ENCODE measurements at regions not wholly inside any gene's neighbourhood (a gene's known extent, or its start where the extent isn't known, plus 50 kb on each side); places are given as distances from the start of the nearest gene placed in this dataset.

DNA sequence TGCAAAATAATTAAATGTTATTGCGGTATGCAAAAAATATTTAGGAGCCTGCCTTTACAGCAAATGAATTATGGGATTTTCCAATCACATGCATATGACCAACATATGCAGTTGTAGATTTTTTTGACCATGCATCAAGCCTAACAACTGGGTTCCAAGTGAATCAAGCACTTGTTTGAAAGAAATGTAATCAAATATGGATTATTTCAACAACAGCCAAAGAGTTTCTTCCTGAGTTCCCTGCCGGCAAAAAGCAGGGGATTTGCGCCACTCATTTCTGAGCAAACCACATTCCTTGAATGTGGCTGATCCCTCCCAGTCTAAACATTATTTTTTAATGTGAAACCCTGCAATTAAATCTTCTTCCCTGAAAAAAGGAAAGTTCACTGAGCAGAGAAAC lies 100.1 kb upstream of the ADTRP start:
- Histone ChIP-seq H3K9me3 (no peaks in the 10 kb centered on the region), H3K36me3 (no peaks in the 10 kb centered on the region), H3K27me3 (replicated peaks; ENCODE audit: insufficient read depth) (no peaks in the 10 kb centered on the region), H3K4me3 (no peak overlapping the region), H3K4me1 (ENCODE audit: control insufficient read depth in 1 of 2, low read depth in 2 of 2) (no peaks in the 10 kb centered on the region), H3K27ac (no peak overlapping the region)
- no peak for DNase-seq (ENCODE audit: low spot score)
- TF ChIP-seq CTCF (IDR thresholded peaks at IDR 0.05), result no peak
- no peak for ATAC-seq (ENCODE audit: insufficient number of reproducible peaks, low FRiP score, low read depth)

DNA sequence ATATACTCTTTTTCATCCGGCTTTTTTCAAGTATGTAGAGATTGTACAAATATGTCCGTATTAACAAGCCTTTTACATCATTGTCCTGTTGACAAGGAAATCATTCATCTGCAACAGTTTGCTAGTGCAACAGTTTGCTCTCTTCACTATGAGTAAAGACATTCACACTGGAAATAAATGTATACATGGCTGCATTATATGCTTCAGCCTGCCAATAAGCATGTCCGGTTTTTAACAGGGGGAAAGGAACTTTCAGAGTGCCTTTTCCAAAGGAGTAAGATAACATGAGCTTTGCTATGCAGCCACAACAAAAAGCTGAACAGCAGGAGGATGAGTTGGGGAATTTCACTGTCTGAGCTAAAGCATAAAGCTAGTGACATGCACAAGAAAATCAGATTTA lies 99.4 kb upstream of the ADTRP start:
- Histone ChIP-seq H3K4me3 (no peak overlapping the region), H3K36me3 (no peaks in the 10 kb centered on the region)
- no peak for ATAC-seq (ENCODE audit: insufficient number of reproducible peaks, low FRiP score, low read depth)

GRCh38 chr6:11876934-11877433 lies 98.4 kb upstream of the ADTRP start:
- no peak for ATAC-seq (ENCODE audit: insufficient number of reproducible peaks, low FRiP score, low read depth)
- no peak for DNase-seq (ENCODE audit: low spot score)
- no peak for TF ChIP-seq CTCF (IDR thresholded peaks at IDR 0.05)
- Histone ChIP-seq H3K27ac (no peak overlapping the region), H3K36me3 (no peaks in the 10 kb centered on the region), H3K27me3 (replicated peaks; ENCODE audit: insufficient read depth) (no peaks in the 10 kb centered on the region), H3K4me3 (no peak overlapping the region), H3K9me3 (no peaks in the 10 kb centered on the region), H3K4me1 (ENCODE audit: control insufficient read depth in 1 of 2, low read depth in 2 of 2) (no peaks in the 10 kb centered on the region)

More for the DNA sequence above, 99.4 kb upstream of the ADTRP start:
- no peak for TF ChIP-seq CTCF (IDR thresholded peaks at IDR 0.05)
- no peak for DNase-seq (ENCODE audit: low spot score)
- Histone ChIP-seq H3K27me3 (replicated peaks; ENCODE audit: insufficient read depth) (no peaks in the 10 kb centered on the region), H3K4me1 (ENCODE audit: control insufficient read depth in 1 of 2, low read depth in 2 of 2) (no peaks in the 10 kb centered on the region), H3K9me3 (no peaks in the 10 kb centered on the region), H3K27ac (no peak overlapping the region)

DNA sequence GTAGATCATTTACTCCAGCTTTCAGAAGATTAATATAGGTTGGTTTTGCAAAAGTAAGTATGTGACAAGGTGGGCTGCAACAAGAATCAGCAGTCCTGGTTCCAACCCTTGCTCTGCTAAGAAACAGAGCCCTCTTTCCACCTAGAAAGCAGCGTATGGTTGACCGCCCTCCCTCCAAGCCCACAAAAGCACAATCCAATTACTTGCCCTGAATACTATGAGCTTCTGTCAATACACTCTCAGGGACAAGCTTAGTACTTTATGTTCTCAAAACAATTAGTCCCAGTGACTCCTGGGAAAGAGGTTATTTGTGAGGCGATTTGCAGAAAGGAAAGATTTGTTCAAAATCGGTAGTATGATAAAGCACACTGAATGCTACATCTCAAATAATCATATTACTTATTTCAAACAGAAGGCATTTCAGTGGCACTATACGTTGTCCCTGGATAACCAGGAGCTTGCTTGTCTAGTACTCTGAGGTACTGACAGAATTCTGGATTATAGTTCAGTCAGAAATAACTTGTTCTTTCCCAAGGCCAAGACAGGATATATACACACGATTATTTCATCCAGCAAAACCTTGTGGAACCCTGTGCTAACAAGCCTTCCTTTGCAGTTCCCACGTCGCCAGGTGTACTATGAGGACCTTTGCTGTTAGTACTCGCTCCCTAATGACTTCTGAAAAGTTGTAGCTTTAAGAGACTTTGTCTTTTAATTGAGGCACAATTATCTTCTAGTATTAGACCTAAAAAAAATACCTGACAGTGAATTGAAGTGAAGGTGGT lies 96.9 kb upstream of the ADTRP start:
- Histone ChIP-seq H3K27me3 (replicated peaks; ENCODE audit: insufficient read depth) (no peaks in the 10 kb centered on the region), H3K27ac (no peak overlapping the region), H3K36me3 (no peaks in the 10 kb centered on the region), H3K4me1 (ENCODE audit: control insufficient read depth in 1 of 2, low read depth in 2 of 2) (no peaks in the 10 kb centered on the region), H3K9me3 (no peaks in the 10 kb centered on the region), H3K4me3 (no peak overlapping the region)
- TF ChIP-seq CTCF (IDR thresholded peaks at IDR 0.05), result no peak
- ATAC-seq (ENCODE audit: insufficient number of reproducible peaks, low FRiP score, low read depth) (no peak), DNase-seq (ENCODE audit: low spot score) (no peak)

- DNase-seq (ENCODE audit: low spot score) (no peak), ATAC-seq (ENCODE audit: insufficient number of reproducible peaks, low FRiP score, low read depth) (no peak)
- Histone ChIP-seq H3K36me3 (no peaks in the 10 kb centered on the region), H3K4me3 (no peak overlapping the region), H3K27me3 (replicated peaks; ENCODE audit: insufficient read depth) (no peaks in the 10 kb centered on the region), H3K4me1 (ENCODE audit: control insufficient read depth in 1 of 2, low read depth in 2 of 2) (peaks cover 0 to 11% of the 10 kb centered on the region in 2 donors), H3K9me3 (no peaks in the 10 kb centered on the region), H3K27ac (no peak overlapping the region)
- no peak for TF ChIP-seq CTCF (IDR thresholded peaks at IDR 0.05)
Observed at GRCh38 chr6:11869672-11870340, 91.2 kb upstream of the ADTRP start.
